Endothelial cell (in vitro differentiated cells): ENCODE measurements at regions not wholly inside any gene's neighbourhood (a gene's known extent, or its start where the extent isn't known, plus 50 kb on each side); places are given as distances from the start of the nearest gene placed in this dataset.
A peak's percentile ranks its signal among the peaks of the same experiment; 100 is the strongest.

Source experiments
- DNase-seq: peaks from one replicate; pipeline ENCODE4 v3.0.0; 2021; ENCODE audit warnings: low spot score
- H3K27ac Mint-ChIP-seq: one replicate; pipeline ENCODE4 v1.8.0; 2021; ENCODE audit warnings: mixed read lengths, inconsistent platforms; ENCODE audit not compliant: unreplicated experiment
- H3K27me3 Mint-ChIP-seq: one replicate; pipeline ENCODE4 v1.8.0; 2021; ENCODE audit warnings: mild to moderate bottlenecking, moderate library complexity, mixed read lengths, inconsistent platforms; ENCODE audit not compliant: unreplicated experiment
- H3K36me3 Mint-ChIP-seq: one replicate; pipeline ENCODE4 v1.8.0; 2021; ENCODE audit warnings: mild to moderate bottlenecking, low read depth, mixed read lengths, inconsistent platforms; ENCODE audit not compliant: unreplicated experiment
- H3K4me1 Mint-ChIP-seq: one replicate; pipeline ENCODE4 v1.8.0; 2021; ENCODE audit warnings: mild to moderate bottlenecking, mixed read lengths, inconsistent platforms; ENCODE audit not compliant: unreplicated experiment
- H3K4me3 Mint-ChIP-seq: one replicate; pipeline ENCODE4 v1.8.0; 2021; ENCODE audit warnings: mild to moderate bottlenecking, mixed read lengths, inconsistent platforms; ENCODE audit not compliant: unreplicated experiment
- H3K9me3 Mint-ChIP-seq: one replicate; pipeline ENCODE4 v1.8.0; 2021; ENCODE audit warnings: mixed read lengths, inconsistent platforms; ENCODE audit not compliant: unreplicated experiment
- CTCF ChIP-seq: fragments of 200-600 bp; sonication (generic); IDR thresholded peaks from one replicate; pipeline ENCODE4 v1.5.0; 2021; ENCODE audit warnings: antibody characterized with exemption; ENCODE audit not compliant: unreplicated experiment

DNA sequence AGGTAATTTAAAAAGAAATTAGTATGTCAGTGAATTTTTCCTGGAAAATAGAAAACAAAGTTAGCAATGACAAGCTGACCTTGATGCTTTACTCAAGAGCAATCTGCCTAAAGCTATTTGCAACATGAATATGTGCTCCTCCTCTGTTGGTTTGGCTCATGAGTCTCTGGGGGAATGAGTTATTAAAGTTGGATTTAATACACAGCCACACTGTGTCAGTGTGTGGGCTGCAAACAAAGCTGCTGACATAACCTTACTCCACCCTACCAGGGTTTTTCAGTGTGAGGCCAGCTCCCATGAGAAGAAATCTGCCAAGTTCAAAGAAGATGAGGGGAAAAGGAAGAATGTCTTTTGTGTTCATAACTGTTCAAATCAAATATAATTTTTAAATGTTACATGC is 280.5 kb downstream of the TLL1 start:
- Mint-ChIP-seq H3K4me1 (no peaks in the 10 kb centered on the region), H3K27ac (no peak overlapping the region), H3K36me3 (no peaks in the 10 kb centered on the region), H3K27me3 (no peaks in the 10 kb centered on the region), H3K4me3 (no peak overlapping the region), H3K9me3 (no peaks in the 10 kb centered on the region)
- TF ChIP-seq CTCF: no peak
- DNase-seq: no peak

- no peaks in the 10 kb centered on the region for H3K9me3 Mint-ChIP-seq
- no peak overlapping the region for H3K4me3 Mint-ChIP-seq
- no peak for DNase-seq
- no peaks in the 10 kb centered on the region for H3K27me3 Mint-ChIP-seq
- no peak for TF ChIP-seq CTCF
- no peaks in the 10 kb centered on the region for H3K36me3 Mint-ChIP-seq
- no peak overlapping the region for H3K27ac Mint-ChIP-seq
- H3K4me1 Mint-ChIP-seq: no peaks in the 10 kb centered on the region
Observed at GRCh38 chr4:166162327-166162726, 289.3 kb downstream of the TLL1 start.

DNA sequence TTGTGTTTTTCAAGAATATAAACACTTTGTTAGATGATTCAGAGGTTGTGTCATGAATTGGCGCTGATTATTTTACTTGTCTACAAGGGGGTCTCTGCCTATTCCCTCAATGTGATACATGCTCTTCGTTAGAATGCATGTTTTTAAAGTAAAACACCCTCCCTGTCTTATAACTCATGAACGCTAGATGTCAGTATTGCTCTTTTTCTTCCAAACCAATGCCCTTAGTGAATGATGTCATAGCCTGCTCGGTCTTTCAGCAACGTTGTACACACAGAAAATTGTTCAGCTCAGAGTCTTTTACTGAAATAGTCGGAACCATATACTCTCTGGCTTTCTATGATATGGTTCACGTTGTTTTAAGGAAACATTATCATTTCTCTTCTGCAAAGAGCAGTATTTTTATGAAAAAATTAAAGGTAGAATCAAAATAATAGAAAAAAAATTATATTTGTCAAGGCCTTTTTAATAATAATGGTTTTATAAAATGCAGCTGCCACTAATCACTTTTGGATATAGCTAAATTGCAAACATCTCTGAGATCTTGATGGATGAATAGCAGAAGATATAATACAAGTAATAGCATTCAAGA is 292.9 kb downstream of the TLL1 start:
- peak; percentile 76 for TF ChIP-seq CTCF
- H3K4me3 Mint-ChIP-seq: no peak overlapping the region
- H3K9me3 Mint-ChIP-seq: no peaks in the 10 kb centered on the region
- H3K27ac Mint-ChIP-seq: no peak overlapping the region
- H3K27me3 Mint-ChIP-seq: no peaks in the 10 kb centered on the region
- peak; percentile 40 for DNase-seq
- no peaks in the 10 kb centered on the region for H3K4me1 Mint-ChIP-seq
- H3K36me3 Mint-ChIP-seq: no peaks in the 10 kb centered on the region

DNA sequence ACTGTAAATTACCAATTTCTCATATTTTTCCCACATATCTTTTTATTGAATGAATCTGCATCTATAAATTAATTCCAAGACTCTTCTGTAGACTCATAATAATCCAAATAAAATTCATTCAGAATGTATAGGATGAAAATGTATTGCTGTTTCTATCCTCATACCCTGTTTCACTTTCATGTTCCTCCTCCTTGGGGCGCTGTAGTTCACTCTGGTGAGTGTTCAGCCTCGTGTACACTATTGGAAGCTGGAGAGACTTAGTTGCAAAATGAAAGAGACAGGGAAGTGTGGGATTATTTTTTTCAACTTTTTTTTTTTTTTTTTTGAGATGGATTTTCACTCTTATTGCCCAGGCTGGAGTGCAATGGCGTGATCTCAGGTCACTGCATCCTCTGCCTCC is 296.1 kb downstream of the TLL1 start:
- Mint-ChIP-seq H3K4me1 (no peaks in the 10 kb centered on the region), H3K9me3 (no peaks in the 10 kb centered on the region)

More for the DNA sequence above, 296.1 kb downstream of the TLL1 start:
- H3K4me3 Mint-ChIP-seq: no peak overlapping the region
- H3K27me3 Mint-ChIP-seq: no peaks in the 10 kb centered on the region
- DNase-seq: peak; percentile 38
- no peak for TF ChIP-seq CTCF
- H3K27ac Mint-ChIP-seq: no peak overlapping the region
- H3K36me3 Mint-ChIP-seq: no peaks in the 10 kb centered on the region
